Astrocyte (in vitro differentiated cells and primary cell): ENCODE measurements at regions not wholly inside any gene's neighbourhood (a gene's known extent, or its start where the extent isn't known, plus 50 kb on each side); places are given as distances from the start of the nearest gene placed in this dataset.

Experiments used
- DNase-seq: peaks from one replicate; pipeline ENCODE4 v3.0.0-alpha.2; 2010; ENCODE audit warnings: low read depth
- FAIRE-seq: peaks from 2 replicates; lab custom pipeline; 2011; peaks lifted over from hg19 to GRCh38; lab: Jason Lieb, UNC
- H2AFZ ChIP-seq: 2 replicates; pipeline ENCODE4 v1.6.0; 2012; ENCODE audit warnings: low read depth, low read length, inconsistent platforms
- H3K27ac ChIP-seq: 2 replicates; pipeline ENCODE4 v1.5.1; 2011; ENCODE audit warnings: low read depth, low read length, inconsistent platforms
- H3K27me3 ChIP-seq: 2 replicates; pipeline ENCODE4 v1.6.0; 2011; ENCODE audit warnings: low read length, inconsistent platforms; ENCODE audit not compliant: insufficient read depth
- H3K36me3 ChIP-seq: 2 replicates; pipeline ENCODE4 v1.5.1; 2011; ENCODE audit warnings: low read length, inconsistent platforms; ENCODE audit not compliant: insufficient read depth
- H3K4me1 ChIP-seq: 2 replicates; pipeline ENCODE4 v1.5.1; 2011; ENCODE audit warnings: low read length, inconsistent platforms; ENCODE audit not compliant: insufficient read depth
- H3K4me2 ChIP-seq: 2 replicates; pipeline ENCODE4 v1.6.0; 2012; ENCODE audit warnings: low read length, inconsistent platforms
- H3K4me3 ChIP-seq: 2 replicates; pipeline ENCODE4 v1.5.1; 2011; ENCODE audit warnings: low read depth, mild to moderate bottlenecking, low read length, inconsistent platforms; ENCODE audit not compliant: insufficient read depth
- H3K79me2 ChIP-seq: 2 replicates; pipeline ENCODE4 v1.6.0; 2012; ENCODE audit warnings: mild to moderate bottlenecking, low read length, inconsistent platforms; ENCODE audit not compliant: insufficient read depth
- H3K9ac ChIP-seq: 2 replicates; pipeline ENCODE4 v1.6.0; 2012; ENCODE audit warnings: mild to moderate bottlenecking, low read length, inconsistent platforms
- H3K9me3 ChIP-seq: 2 replicates; pipeline ENCODE4 v1.5.1; 2012; ENCODE audit warnings: low read depth, mild to moderate bottlenecking, low read length, inconsistent platforms; ENCODE audit not compliant: insufficient read depth
- H4K20me1 ChIP-seq: 2 replicates; pipeline ENCODE4 v1.6.0; 2012; ENCODE audit warnings: low read length, inconsistent platforms; ENCODE audit not compliant: insufficient read depth
- H3K27ac Mint-ChIP-seq: one replicate; pipeline ENCODE4 v1.8.0; 2021; ENCODE audit warnings: mild to moderate bottlenecking, mixed read lengths; ENCODE audit not compliant: unreplicated experiment
- H3K27me3 Mint-ChIP-seq: one replicate; pipeline ENCODE4 v1.8.0; 2021; ENCODE audit warnings: low read depth, mixed read lengths; ENCODE audit not compliant: unreplicated experiment
- H3K36me3 Mint-ChIP-seq: one replicate; pipeline ENCODE4 v1.8.0; 2021; ENCODE audit warnings: low read depth, mixed read lengths; ENCODE audit not compliant: unreplicated experiment
- H3K4me1 Mint-ChIP-seq: one replicate; pipeline ENCODE4 v1.8.0; 2021; ENCODE audit warnings: low read depth, mixed read lengths; ENCODE audit not compliant: unreplicated experiment
- H3K4me3 Mint-ChIP-seq: one replicate; pipeline ENCODE4 v1.8.0; 2021; ENCODE audit warnings: mild to moderate bottlenecking, moderate library complexity, mixed read lengths; ENCODE audit not compliant: unreplicated experiment
- H3K9me3 Mint-ChIP-seq: one replicate; pipeline ENCODE4 v1.8.0; 2021; ENCODE audit warnings: mild to moderate bottlenecking, mixed read lengths; ENCODE audit not compliant: unreplicated experiment
- CTCF ChIP-seq: IDR thresholded peaks from 2 replicates; pipeline ENCODE4 v1.5.1; 2011; ENCODE audit warnings: low read depth, mild to moderate bottlenecking, inconsistent platforms, low read length, moderate library complexity; ENCODE audit not compliant: insufficient read depth
- EZH2 ChIP-seq: IDR thresholded peaks from 2 replicates; pipeline ENCODE4 v1.6.1; 2012; ENCODE audit warnings: mild to moderate bottlenecking, low read length, inconsistent platforms; ENCODE audit not compliant: insufficient read depth

GRCh38 chr10:131757285-131758058, 143.3 kb upstream of the PPP2R2D start:
- Mint-ChIP-seq H3K36me3 (no peaks in the 10 kb centered on the region), H3K4me1 (peaks cover 12% of the 10 kb centered on the region), H3K27me3 (peaks cover 10% of the 10 kb centered on the region), H3K4me3 (no peak overlapping the region), H3K27ac (no peak overlapping the region), H3K9me3 (peaks cover 5% of the 10 kb centered on the region)
- Histone ChIP-seq H4K20me1 (no peaks in the 10 kb centered on the region), H3K4me3 (no peak overlapping the region), H3K4me1 (no peaks in the 10 kb centered on the region), H2AFZ (no peak overlapping the region), H3K9ac (no peak overlapping the region), H3K36me3 (no peaks in the 10 kb centered on the region), H3K4me2 (no peak overlapping the region), H3K27me3 (no peaks in the 10 kb centered on the region), H3K79me2 (no peaks in the 10 kb centered on the region), H3K9me3 (peaks cover 21% of the 10 kb centered on the region), H3K27ac (no peak overlapping the region)
- DNase-seq (no peak), FAIRE-seq (no peak)
- TF ChIP-seq EZH2 (no peak), CTCF (no peak)

GRCh38 chr10:131758062-131758938, 142.5 kb upstream of the PPP2R2D start:
- no peak for TF ChIP-seq CTCF
- Histone ChIP-seq H3K9ac (no peak overlapping the region), H3K36me3 (no peaks in the 10 kb centered on the region), H3K4me1 (no peaks in the 10 kb centered on the region), H2AFZ (no peak overlapping the region), H3K27me3 (no peaks in the 10 kb centered on the region), H3K4me2 (no peak overlapping the region), H3K79me2 (no peaks in the 10 kb centered on the region), H3K27ac (no peak overlapping the region), H3K9me3 (peaks cover 21% of the 10 kb centered on the region), H4K20me1 (no peaks in the 10 kb centered on the region), H3K4me3 (no peak overlapping the region)
- peaks cover 10% of the 10 kb centered on the region for H3K27me3 Mint-ChIP-seq
- FAIRE-seq, result no peak
- H3K4me1 Mint-ChIP-seq, result peaks cover 8% of the 10 kb centered on the region
- H3K9me3 Mint-ChIP-seq, result peaks cover 5% of the 10 kb centered on the region
- H3K36me3 Mint-ChIP-seq, result no peaks in the 10 kb centered on the region
- no peak overlapping the region for H3K27ac Mint-ChIP-seq
- no peak overlapping the region for H3K4me3 Mint-ChIP-seq
- DNase-seq, result no peak
